GM12878 (cell line): ENCODE measurements at regions not wholly inside any gene's neighbourhood (a gene's known extent, or its start where the extent isn't known, plus 50 kb on each side); places are given as distances from the start of the nearest gene placed in this dataset.

ENCODE experiments used
- ATAC-seq: fragments of 200-7000 bp; cut with Tn5 transposase; 3 replicates; pipeline ENCODE4 v1.9.1; 2020; ENCODE audit warnings: mild to moderate bottlenecking, moderate library complexity
- BruUV-seq: library from RNA; stranded (reverse); fragments of 400-500 nt; replicated peaks from 2 replicates; lab custom pipeline; 2021; lab: Mats Ljungman, UMichigan
- CTCF ChIA-PET: fragments of 300-600 bp; sonication (Branson Sonifier 250); formaldehyde crosslinking; extraction: SDS; loops from one replicate; lab custom pipeline; 2021; ENCODE audit warnings: inconsistent platforms; lab: Yijun Ruan, JAX
- POLR2A ChIA-PET: fragments of 350-600 bp; formaldehyde crosslinking; extraction: SDS; loops from one replicate; lab custom pipeline; 2021; ENCODE audit warnings: inconsistent platforms; lab: Charles Lee
- RAD21 ChIA-PET: fragments of 300-600 bp; sonication (Branson Sonifier 250); formaldehyde crosslinking; loops from one replicate; lab custom pipeline; 2023; ENCODE audit warnings: antibody characterized with exemption; ENCODE audit not compliant: unreplicated experiment; lab: Charles Lee
- SMC1A ChIA-PET: fragments of 300-600 bp; sonication (Branson Sonifier 250); formaldehyde crosslinking; loops from one replicate; lab custom pipeline; 2023; ENCODE audit not compliant: unreplicated experiment, uncharacterized antibody; lab: Charles Lee
- DNase-seq: peaks from one replicate; pipeline ENCODE4 v3.0.0-alpha.2; 2011; ENCODE audit warnings: low read depth, low spot score
- FAIRE-seq: peaks from 3 replicates; lab custom pipeline; 2011; peaks lifted over from hg19 to GRCh38; lab: Jason Lieb, UNC
- H2AFZ ChIP-seq: 2 replicates; pipeline ENCODE4 v1.6.0; 2011; ENCODE audit warnings: low read depth, low read length, control low read depth; ENCODE audit not compliant: control insufficient read depth
- H3K27ac ChIP-seq: 2 replicates; pipeline ENCODE4 v1.5.1; 2011; ENCODE audit warnings: control low read depth; ENCODE audit not compliant: control insufficient read depth, insufficient read depth
- H3K27me3 ChIP-seq, 2 experiments: replicated peaks in 1 of 2; 2 replicates each; pipeline versions ENCODE4 v1.6.0 to v1.6.1; 2011; ENCODE audit warnings: low read length in 1 of 2; ENCODE audit not compliant: control insufficient read depth in 2 of 2, insufficient read depth in 2 of 2
- H3K36me3 ChIP-seq, 2 experiments: 2 replicates each; pipeline ENCODE4 v1.5.1; 2011; ENCODE audit warnings: low read length in 1 of 2; ENCODE audit not compliant: control insufficient read depth in 2 of 2, insufficient read depth in 2 of 2
- H3K4me1 ChIP-seq: 2 replicates; pipeline ENCODE4 v1.6.1; 2011; ENCODE audit warnings: mild to moderate bottlenecking, low read length, moderate library complexity, mixed read lengths; ENCODE audit not compliant: control insufficient read depth, insufficient read depth
- H3K4me2 ChIP-seq: 2 replicates; pipeline ENCODE4 v1.6.0; 2011; ENCODE audit warnings: control low read depth; ENCODE audit not compliant: control insufficient read depth, insufficient read depth
- H3K4me3 ChIP-seq: fragments of 200-600 bp; sonication (generic); 2 replicates; pipeline ENCODE4 v1.5.1; 2016
- H3K79me2 ChIP-seq: 2 replicates; pipeline ENCODE4 v1.6.0; 2011; ENCODE audit warnings: low read length; ENCODE audit not compliant: control insufficient read depth, insufficient read depth
- H3K9ac ChIP-seq: 2 replicates; pipeline ENCODE4 v1.8.0; 2011; ENCODE audit warnings: low read length, control low read depth, mixed read lengths; ENCODE audit not compliant: control insufficient read depth, insufficient read depth
- H3K9me3 ChIP-seq: replicated peaks from 3 replicates; pipeline ENCODE4 v1.5.1; 2011; ENCODE audit warnings: mild to moderate bottlenecking, low read length; ENCODE audit not compliant: control insufficient read depth, insufficient read depth
- H4K20me1 ChIP-seq: 2 replicates; pipeline ENCODE4 v1.6.0; 2011; ENCODE audit not compliant: control insufficient read depth, insufficient read depth
- ATF3 ChIP-seq: IDR thresholded peaks from 2 replicates; pipeline ENCODE4 v1.6.1; 2011; ENCODE audit warnings: low read depth, mild to moderate bottlenecking, low read length, moderate library complexity, borderline replicate concordance; ENCODE audit errors: extremely low read depth
- CHD1 ChIP-seq: IDR thresholded peaks from 2 replicates; pipeline ENCODE4 v1.6.1; 2012; ENCODE audit warnings: low read depth, low read length, improper control_type of control experiment
- GATAD2B ChIP-seq: fragments of 450-650 bp; conservative IDR thresholded peaks from 2 replicates; pipeline ENCODE4 v1.6.1; 2017; ENCODE audit warnings: low read depth, mild to moderate bottlenecking, moderate library complexity
- HCFC1 ChIP-seq: fragments of 150-350 bp; IDR thresholded peaks from 2 replicates; pipeline ENCODE4 v1.6.1; 2014; ENCODE audit warnings: low read length
- KAT2A ChIP-seq: conservative IDR thresholded peaks from 2 replicates; pipeline ENCODE4 v1.6.1; 2011; ENCODE audit warnings: low read depth, low read length; ENCODE audit not compliant: control insufficient read depth
- MXI1 ChIP-seq: fragments of 150-350 bp; IDR thresholded peaks from 2 replicates; pipeline ENCODE4 v1.6.1; 2011; ENCODE audit warnings: low read depth, mild to moderate bottlenecking, inconsistent platforms, low read length, improper control_type of control experiment
- NBN ChIP-seq: fragments of 450-650 bp; IDR thresholded peaks from 2 replicates; pipeline ENCODE4 v1.6.1; 2016
- PKNOX1 ChIP-seq: fragments of 450-650 bp; IDR thresholded peaks from 2 replicates; pipeline ENCODE4 v1.6.1; 2016; ENCODE audit warnings: mild to moderate bottlenecking
- POLR2AphosphoS2 ChIP-seq: IDR thresholded peaks from 2 replicates; pipeline ENCODE4 v1.6.1; 2011; ENCODE audit warnings: low read depth, mild to moderate bottlenecking, low read length, improper control_type of control experiment, moderate library complexity
- RELA ChIP-seq: fragments of 450-650 bp; IDR thresholded peaks from 2 replicates; pipeline ENCODE4 v1.8.0; 2014; ENCODE audit warnings: borderline replicate concordance; ENCODE audit not compliant: partially characterized antibody
- SREBF1 ChIP-seq: IDR thresholded peaks from 2 replicates; pipeline ENCODE4 v1.6.1; 2012; ENCODE audit warnings: mild to moderate bottlenecking, low read length
- STAT3 ChIP-seq: IDR thresholded peaks from 2 replicates; pipeline ENCODE4 v1.6.1; 2011; ENCODE audit warnings: low read depth, low read length, improper control_type of control experiment
- TCF3 ChIP-seq: IDR thresholded peaks from 2 replicates; pipeline ENCODE4 v1.6.1; 2012; ENCODE audit warnings: low read depth, mild to moderate bottlenecking, low read length, borderline replicate concordance; ENCODE audit not compliant: insufficient read depth
- ZSCAN29 ChIP-seq: fragments of 450-650 bp; IDR thresholded peaks from 2 replicates; pipeline ENCODE4 v1.6.1; 2017; ENCODE audit warnings: mild to moderate bottlenecking, moderate library complexity
- WGBS: methylation state at CpG from one replicate; pipeline ENCODE4 v1.1.6; 2016; ENCODE audit warnings: low lambda C conversion rate; ENCODE audit not compliant: insufficient replicate concordance, insufficient coverage; ENCODE audit errors: missing lambda C conversion rate; 5-methylcytosine and 5-hydroxymethylcytosine counted together
- in situ Hi-C: fragments of 300-500 bp; cut with MboI; formaldehyde crosslinking; loops from 9 replicates; pipeline ENCODE4 v1.14.3; 2018; ENCODE audit warnings: mixed read lengths
- intact Hi-C: fragments of 100-400 bp; cut with micrococcal nuclease; formaldehyde crosslinking; loops from one replicate; pipeline ENCODE4 v1.14.2; 2022; ENCODE audit not compliant: unreplicated experiment
- TF ChIP-seq, protein P1 (sequence below): fragments of 450-650 bp; IDR thresholded peaks from 2 replicates; pipeline ENCODE4 v1.6.1; 2017; ENCODE audit warnings: low read depth, mild to moderate bottlenecking, moderate library complexity
- TF ChIP-seq, protein P2 (sequence below): fragments of 450-650 bp; IDR thresholded peaks from 2 replicates; pipeline ENCODE4 v1.6.1; 2017; ENCODE audit warnings: antibody characterized with exemption, mild to moderate bottlenecking, moderate library complexity
- TF ChIP-seq, protein P3 (sequence below): IDR thresholded peaks from 2 replicates; pipeline ENCODE4 v1.6.1; 2011; ENCODE audit warnings: borderline replicate concordance, low read depth, mild to moderate bottlenecking, moderate library complexity, mixed read lengths, low read length; ENCODE audit not compliant: insufficient read depth; ENCODE audit errors: extremely low read length

DNA sequence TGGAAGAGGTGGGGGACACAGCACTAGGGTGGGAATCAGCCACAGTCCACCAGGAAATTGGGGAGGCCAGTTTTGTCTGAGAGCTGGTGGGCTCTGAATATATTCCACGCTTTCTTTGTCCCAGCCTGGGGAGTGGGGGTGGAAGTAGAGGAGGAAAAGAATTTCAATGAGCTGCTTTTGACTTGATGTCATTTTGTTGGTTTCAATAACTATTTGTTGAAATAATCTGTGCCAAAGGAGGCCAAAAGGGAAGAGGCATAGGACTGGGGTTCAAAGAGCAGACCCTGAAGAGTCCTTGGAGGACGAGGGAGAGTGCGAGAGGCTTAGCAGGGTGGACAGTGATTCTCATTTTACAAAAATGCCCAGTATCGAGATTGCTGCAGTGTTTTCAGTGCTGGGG lies 262.3 kb downstream of the SHQ1 start:
- DNase-seq: no peak
- H3K36me3 ChIP-seq: no peaks in the 10 kb centered on the region
- intact Hi-C loops (loop anchor here (10.0 kb wide), 1 partner anchor 229 kb away; no protein-coding TSS in a partner anchor), in situ Hi-C loops (no loop called here)
- ChIA-PET RAD21 (no interaction called here), CTCF (no interaction called here), SMC1A (interaction anchor here (1.0 kb wide), 1 partner anchor 236 kb away, joined by 3 read pairs; no protein-coding TSS in a partner anchor), POLR2A (no interaction called here)
- no peaks in the 10 kb centered on the region for H3K27me3 ChIP-seq
- no peak overlapping the region for H3K9ac ChIP-seq
- no peak overlapping the region for H3K4me3 ChIP-seq
- BruUV-seq: no TSS peak
- 36% methylated on average over 4 of the region's 4 CpGs for WGBS
- H3K4me2 ChIP-seq: no peak overlapping the region
- H3K27ac ChIP-seq: no peak overlapping the region
- no peak for FAIRE-seq
- H2AFZ ChIP-seq: no peak overlapping the region
- H3K9me3 ChIP-seq: no peaks in the 10 kb centered on the region
- ATAC-seq: no peak
- no peaks in the 10 kb centered on the region for H4K20me1 ChIP-seq
- H3K4me1 ChIP-seq: peaks cover 7% of the 10 kb centered on the region
- H3K79me2 ChIP-seq: no peaks in the 10 kb centered on the region
- no peak for TF ChIP-seq POLR2AphosphoS2
- TF ChIP-seq CHD1: no peak
- TF ChIP-seq HCFC1: no peak
- TF ChIP-seq SREBF1: no peak
- TF ChIP-seq STAT3: no peak
- TF ChIP-seq RELA: no peak
- TF ChIP-seq, protein P1, sequence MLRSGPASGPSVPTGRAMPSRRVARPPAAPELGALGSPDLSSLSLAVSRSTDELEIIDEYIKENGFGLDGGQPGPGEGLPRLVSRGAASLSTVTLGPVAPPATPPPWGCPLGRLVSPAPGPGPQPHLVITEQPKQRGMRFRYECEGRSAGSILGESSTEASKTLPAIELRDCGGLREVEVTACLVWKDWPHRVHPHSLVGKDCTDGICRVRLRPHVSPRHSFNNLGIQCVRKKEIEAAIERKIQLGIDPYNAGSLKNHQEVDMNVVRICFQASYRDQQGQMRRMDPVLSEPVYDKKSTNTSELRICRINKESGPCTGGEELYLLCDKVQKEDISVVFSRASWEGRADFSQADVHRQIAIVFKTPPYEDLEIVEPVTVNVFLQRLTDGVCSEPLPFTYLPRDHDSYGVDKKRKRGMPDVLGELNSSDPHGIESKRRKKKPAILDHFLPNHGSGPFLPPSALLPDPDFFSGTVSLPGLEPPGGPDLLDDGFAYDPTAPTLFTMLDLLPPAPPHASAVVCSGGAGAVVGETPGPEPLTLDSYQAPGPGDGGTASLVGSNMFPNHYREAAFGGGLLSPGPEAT: no peak
- no peak for TF ChIP-seq ZSCAN29
- TF ChIP-seq KAT2A: no peak
- no peak for TF ChIP-seq ATF3
- TF ChIP-seq MXI1: no peak
- TF ChIP-seq, protein P2, sequence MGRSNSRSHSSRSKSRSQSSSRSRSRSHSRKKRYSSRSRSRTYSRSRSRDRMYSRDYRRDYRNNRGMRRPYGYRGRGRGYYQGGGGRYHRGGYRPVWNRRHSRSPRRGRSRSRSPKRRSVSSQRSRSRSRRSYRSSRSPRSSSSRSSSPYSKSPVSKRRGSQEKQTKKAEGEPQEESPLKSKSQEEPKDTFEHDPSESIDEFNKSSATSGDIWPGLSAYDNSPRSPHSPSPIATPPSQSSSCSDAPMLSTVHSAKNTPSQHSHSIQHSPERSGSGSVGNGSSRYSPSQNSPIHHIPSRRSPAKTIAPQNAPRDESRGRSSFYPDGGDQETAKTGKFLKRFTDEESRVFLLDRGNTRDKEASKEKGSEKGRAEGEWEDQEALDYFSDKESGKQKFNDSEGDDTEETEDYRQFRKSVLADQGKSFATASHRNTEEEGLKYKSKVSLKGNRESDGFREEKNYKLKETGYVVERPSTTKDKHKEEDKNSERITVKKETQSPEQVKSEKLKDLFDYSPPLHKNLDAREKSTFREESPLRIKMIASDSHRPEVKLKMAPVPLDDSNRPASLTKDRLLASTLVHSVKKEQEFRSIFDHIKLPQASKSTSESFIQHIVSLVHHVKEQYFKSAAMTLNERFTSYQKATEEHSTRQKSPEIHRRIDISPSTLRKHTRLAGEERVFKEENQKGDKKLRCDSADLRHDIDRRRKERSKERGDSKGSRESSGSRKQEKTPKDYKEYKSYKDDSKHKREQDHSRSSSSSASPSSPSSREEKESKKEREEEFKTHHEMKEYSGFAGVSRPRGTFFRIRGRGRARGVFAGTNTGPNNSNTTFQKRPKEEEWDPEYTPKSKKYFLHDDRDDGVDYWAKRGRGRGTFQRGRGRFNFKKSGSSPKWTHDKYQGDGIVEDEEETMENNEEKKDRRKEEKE: no peak
- no peak for TF ChIP-seq TCF3
- TF ChIP-seq PKNOX1: no peak
- TF ChIP-seq, protein P3, sequence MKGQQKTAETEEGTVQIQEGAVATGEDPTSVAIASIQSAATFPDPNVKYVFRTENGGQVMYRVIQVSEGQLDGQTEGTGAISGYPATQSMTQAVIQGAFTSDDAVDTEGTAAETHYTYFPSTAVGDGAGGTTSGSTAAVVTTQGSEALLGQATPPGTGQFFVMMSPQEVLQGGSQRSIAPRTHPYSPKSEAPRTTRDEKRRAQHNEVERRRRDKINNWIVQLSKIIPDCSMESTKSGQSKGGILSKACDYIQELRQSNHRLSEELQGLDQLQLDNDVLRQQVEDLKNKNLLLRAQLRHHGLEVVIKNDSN: no peak
- TF ChIP-seq NBN: no peak
- no peak for TF ChIP-seq GATAD2B
